ENCODE measurements at regions not wholly inside any gene's neighbourhood (a gene's known extent, or its start where the extent isn't known, plus 50 kb on each side); places are given as distances from the start of the nearest gene placed in this dataset.
A peak's percentile ranks its signal among the peaks of the same experiment; 100 is the strongest.

- DNase-seq = no peak
Measured at GRCh38 chr10:128994598-128995143, 472.4 kb upstream of the MGMT start.

GRCh38 chr10:128995676-128996075 lies 471.4 kb upstream of the MGMT start:
- no peak for DNase-seq

- no peak for DNase-seq
Measured at GRCh38 chr10:128996092-128996491, 470.9 kb upstream of the MGMT start.

- DNase-seq = no peak
Measured at GRCh38 chr10:128998101-128998805, 468.8 kb upstream of the MGMT start.

- no peak for DNase-seq
Measured at GRCh38 chr10:129004398-129004797, 462.6 kb upstream of the MGMT start.

- no peak for DNase-seq
Measured at GRCh38 chr10:129005080-129005479, 462.0 kb upstream of the MGMT start.

- no peak for DNase-seq
Measured at GRCh38 chr10:129005804-129006203, 461.2 kb upstream of the MGMT start.

- DNase-seq = no peak
Measured at GRCh38 chr10:129018511-129018910, 448.5 kb upstream of the MGMT start.

- no peak for DNase-seq
Measured at GRCh38 chr10:129020651-129021330, 446.2 kb upstream of the MGMT start.

- DNase-seq = no peak
Measured at GRCh38 chr10:129021594-129022304, 445.3 kb upstream of the MGMT start.

- no peak for DNase-seq
Measured at GRCh38 chr10:129023082-129023481, 444.0 kb upstream of the MGMT start.

- no peak for DNase-seq
Measured at GRCh38 chr10:129024046-129024445, 443.0 kb upstream of the MGMT start.

- no peak for DNase-seq
Measured at GRCh38 chr10:129025787-129026186, 441.3 kb upstream of the MGMT start.

- peak; percentile 44 for DNase-seq
Measured at GRCh38 chr10:129027906-129028305, 439.1 kb upstream of the MGMT start.

GRCh38 chr10:129028451-129028850 lies 438.6 kb upstream of the MGMT start:
- DNase-seq = no peak

GRCh38 chr10:129029051-129029450 lies 438.0 kb upstream of the MGMT start:
- no peak for DNase-seq

GRCh38 chr10:129029851-129030602 lies 437.0 kb upstream of the MGMT start:
- no peak for DNase-seq

GRCh38 chr10:129030603-129030895 lies 436.5 kb upstream of the MGMT start:
- no peak for DNase-seq

GRCh38 chr10:129030996-129031843 lies 435.8 kb upstream of the MGMT start:
- DNase-seq = peak; percentile 66

- DNase-seq = no peak
Measured at GRCh38 chr10:129031844-129032150, 435.2 kb upstream of the MGMT start.

GRCh38 chr10:129032372-129033313 lies 434.4 kb upstream of the MGMT start:
- no peak for DNase-seq
